OCI-LY3 (cell line): ENCODE measurements at regions not wholly inside any gene's neighbourhood (a gene's known extent, or its start where the extent isn't known, plus 50 kb on each side); places are given as distances from the start of the nearest gene placed in this dataset.

Experiments
- H2AFZ ChIP-seq: fragments of 200-600, 300-600 bp; shearing (Covaris generic); 2 replicates; pipeline ENCODE4 v1.6.0; 2014; ENCODE audit warnings: antibody characterized with exemption, low read depth, low read length
- H3K27ac ChIP-seq: fragments of 200-600, 300-600 bp; sonication (generic); 2 replicates; pipeline ENCODE4 v1.5.1; 2014; ENCODE audit warnings: mild to moderate bottlenecking, low read length, moderate library complexity, mixed read lengths
- H3K27me3 ChIP-seq: fragments of 200-600, 300-600 bp; sonication (generic); 2 replicates; pipeline ENCODE4 v1.6.1; 2014; ENCODE audit warnings: low read depth, low read length, mixed read lengths
- H3K36me3 ChIP-seq: fragments of 200-600, 300-600 bp; sonication (generic); replicated peaks from 2 replicates; pipeline ENCODE3; 2014; ENCODE audit warnings: low read depth, low read length, mixed read lengths
- H3K4me1 ChIP-seq: fragments of 300-600, 200-600 bp; sonication (generic); 2 replicates; pipeline ENCODE4 v1.6.1; 2014; ENCODE audit warnings: low read length, mixed read lengths
- H3K4me2 ChIP-seq: fragments of 200-600, 300-600 bp; sonication (generic); 2 replicates; pipeline ENCODE4 v1.6.1; 2014; ENCODE audit warnings: low read length, mixed read lengths
- H3K4me3 ChIP-seq: fragments of 300-600, 200-600 bp; sonication (generic); 2 replicates; pipeline ENCODE4 v1.5.1; 2014; ENCODE audit warnings: antibody characterized with exemption, mild to moderate bottlenecking, low read length, moderate library complexity
- H3K79me2 ChIP-seq: fragments of 300-600, 200-600 bp; shearing (Covaris generic); 2 replicates; pipeline ENCODE4 v1.6.1; 2014; ENCODE audit warnings: mild to moderate bottlenecking, low read length, mixed read lengths
- H3K9ac ChIP-seq: fragments of 300-600, 200-600 bp; shearing (Covaris generic); 2 replicates; pipeline ENCODE4 v1.6.0; 2014; ENCODE audit warnings: mild to moderate bottlenecking, low read length, moderate library complexity
- H3K9me3 ChIP-seq: fragments of 200-600, 300-600 bp; shearing (Covaris generic); 2 replicates; pipeline ENCODE4 v1.6.1; 2014; ENCODE audit warnings: low read length, mixed read lengths; ENCODE audit not compliant: insufficient read depth
- H4K20me1 ChIP-seq: fragments of 200-600, 300-600 bp; sonication (generic); 2 replicates; pipeline ENCODE4 v1.6.1; 2016; ENCODE audit warnings: low read length, mixed read lengths; ENCODE audit not compliant: insufficient read depth
- EZH2phosphoT487 ChIP-seq: fragments of 200-600 bp; shearing (Covaris generic); IDR thresholded peaks from 2 replicates; pipeline ENCODE4 v1.6.1; 2018; ENCODE audit warnings: antibody characterized with exemption, mixed run types, low read depth
- TF ChIP-seq, protein P1 (sequence below): fragments of 200-600, 300-600 bp; sonication (generic); IDR thresholded peaks from 2 replicates; pipeline ENCODE4 v1.5.1; 2014; ENCODE audit warnings: antibody characterized with exemption, low read length, low read depth

DNA sequence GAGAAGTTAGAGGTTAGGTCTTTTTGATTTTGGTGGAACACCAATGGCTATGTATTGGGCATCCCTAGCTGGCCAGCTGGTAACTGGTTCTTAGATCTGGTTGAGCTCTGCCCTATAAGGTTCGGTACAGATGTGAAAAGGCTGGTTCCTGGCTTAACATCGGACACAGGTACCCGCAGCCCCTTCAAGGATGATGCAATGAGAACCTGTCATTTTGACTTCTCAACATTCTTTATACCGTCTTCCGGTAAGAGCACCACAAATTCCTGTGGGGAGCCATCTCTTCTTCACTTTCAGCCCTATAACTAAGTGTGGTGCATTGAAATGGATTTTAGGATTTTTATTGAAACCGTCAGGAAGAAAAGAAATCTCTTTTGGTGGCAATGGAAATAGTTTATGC, 222.8 kb downstream of the ADAMTS9 start:
- TF ChIP-seq EZH2phosphoT487 = no peak
- TF ChIP-seq, protein P1, sequence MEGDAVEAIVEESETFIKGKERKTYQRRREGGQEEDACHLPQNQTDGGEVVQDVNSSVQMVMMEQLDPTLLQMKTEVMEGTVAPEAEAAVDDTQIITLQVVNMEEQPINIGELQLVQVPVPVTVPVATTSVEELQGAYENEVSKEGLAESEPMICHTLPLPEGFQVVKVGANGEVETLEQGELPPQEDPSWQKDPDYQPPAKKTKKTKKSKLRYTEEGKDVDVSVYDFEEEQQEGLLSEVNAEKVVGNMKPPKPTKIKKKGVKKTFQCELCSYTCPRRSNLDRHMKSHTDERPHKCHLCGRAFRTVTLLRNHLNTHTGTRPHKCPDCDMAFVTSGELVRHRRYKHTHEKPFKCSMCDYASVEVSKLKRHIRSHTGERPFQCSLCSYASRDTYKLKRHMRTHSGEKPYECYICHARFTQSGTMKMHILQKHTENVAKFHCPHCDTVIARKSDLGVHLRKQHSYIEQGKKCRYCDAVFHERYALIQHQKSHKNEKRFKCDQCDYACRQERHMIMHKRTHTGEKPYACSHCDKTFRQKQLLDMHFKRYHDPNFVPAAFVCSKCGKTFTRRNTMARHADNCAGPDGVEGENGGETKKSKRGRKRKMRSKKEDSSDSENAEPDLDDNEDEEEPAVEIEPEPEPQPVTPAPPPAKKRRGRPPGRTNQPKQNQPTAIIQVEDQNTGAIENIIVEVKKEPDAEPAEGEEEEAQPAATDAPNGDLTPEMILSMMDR = no peak
- Histone ChIP-seq H3K79me2 (no peaks in the 10 kb centered on the region), H3K27me3 (no peaks in the 10 kb centered on the region), H3K9me3 (no peaks in the 10 kb centered on the region), H3K4me3 (no peak overlapping the region), H3K4me2 (no peak overlapping the region), H4K20me1 (no peaks in the 10 kb centered on the region), H3K27ac (no peak overlapping the region), H3K36me3 (no peaks in the 10 kb centered on the region), H2AFZ (no peak overlapping the region), H3K4me1 (peaks cover 11% of the 10 kb centered on the region), H3K9ac (no peak overlapping the region)

DNA sequence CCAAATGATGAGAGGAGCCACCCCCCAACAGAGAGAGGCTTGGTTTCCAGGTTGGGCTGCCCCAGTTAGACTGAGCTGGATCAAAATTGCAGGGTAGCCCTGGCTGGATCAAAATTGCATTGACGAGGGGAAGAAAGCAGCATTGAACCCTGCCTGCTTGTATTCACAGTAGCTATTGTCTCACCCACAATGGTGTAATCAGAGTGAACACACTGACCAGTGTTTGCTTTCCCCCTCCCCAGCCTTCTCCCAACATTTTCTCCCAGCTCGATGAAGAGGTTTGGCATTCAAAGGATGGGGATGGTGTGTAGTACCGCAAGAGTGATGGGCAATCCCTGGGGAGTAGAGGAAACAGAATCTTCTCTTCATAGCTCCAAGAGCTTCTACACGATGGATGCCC, 223.8 kb downstream of the ADAMTS9 start:
- no peak for TF ChIP-seq EZH2phosphoT487
- TF ChIP-seq, protein P1 = no peak
- no peak overlapping the region for H3K9ac ChIP-seq
- H4K20me1 ChIP-seq = no peaks in the 10 kb centered on the region
- H3K27ac ChIP-seq = no peak overlapping the region
- H3K4me2 ChIP-seq = no peak overlapping the region
- H3K9me3 ChIP-seq = no peaks in the 10 kb centered on the region
- H3K4me3 ChIP-seq = no peak overlapping the region
- H2AFZ ChIP-seq = no peak overlapping the region
- no peaks in the 10 kb centered on the region for H3K79me2 ChIP-seq
- no peaks in the 10 kb centered on the region for H3K36me3 ChIP-seq
- H3K4me1 ChIP-seq = peaks cover 11% of the 10 kb centered on the region
- H3K27me3 ChIP-seq = no peaks in the 10 kb centered on the region

DNA sequence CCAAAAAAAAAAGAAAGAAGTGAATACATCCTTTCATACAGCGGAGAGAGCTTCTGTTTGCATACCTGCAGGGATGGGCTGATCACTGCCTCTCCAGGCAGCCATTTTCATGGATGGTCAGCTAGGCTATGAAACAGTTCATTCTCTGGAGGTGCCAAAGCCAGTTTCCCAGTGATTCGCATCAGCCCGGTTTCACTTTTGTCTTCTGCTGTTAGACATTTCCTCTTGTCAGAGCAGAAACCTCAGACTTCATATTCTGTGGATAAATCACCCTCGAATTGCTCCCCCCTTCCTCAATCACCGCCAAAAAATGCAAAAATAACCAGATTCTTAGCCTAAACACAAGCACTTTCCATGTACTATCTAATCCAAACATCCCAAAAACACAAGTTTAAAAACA, 225.6 kb downstream of the ADAMTS9 start:
- H2AFZ ChIP-seq = peak overlapping the region; percentile 75; the same call in 1 of the 2 replicates
- no peaks in the 10 kb centered on the region for H3K27me3 ChIP-seq
- no peak for TF ChIP-seq EZH2phosphoT487
- TF ChIP-seq, protein P1 = no peak
- no peaks in the 10 kb centered on the region for H3K36me3 ChIP-seq
- no peaks in the 10 kb centered on the region for H3K9me3 ChIP-seq
- no peaks in the 10 kb centered on the region for H4K20me1 ChIP-seq
- H3K4me1 ChIP-seq = peaks cover 11% of the 10 kb centered on the region
- no peaks in the 10 kb centered on the region for H3K79me2 ChIP-seq
- no peak overlapping the region; the same call in 1 of the 2 replicates for H3K9ac ChIP-seq
- peak overlapping the region; percentile 46 for H3K4me2 ChIP-seq
- H3K4me3 ChIP-seq = peak overlapping the region; percentile 12; the same call in 1 of the 2 replicates
- no peak overlapping the region for H3K27ac ChIP-seq

DNA sequence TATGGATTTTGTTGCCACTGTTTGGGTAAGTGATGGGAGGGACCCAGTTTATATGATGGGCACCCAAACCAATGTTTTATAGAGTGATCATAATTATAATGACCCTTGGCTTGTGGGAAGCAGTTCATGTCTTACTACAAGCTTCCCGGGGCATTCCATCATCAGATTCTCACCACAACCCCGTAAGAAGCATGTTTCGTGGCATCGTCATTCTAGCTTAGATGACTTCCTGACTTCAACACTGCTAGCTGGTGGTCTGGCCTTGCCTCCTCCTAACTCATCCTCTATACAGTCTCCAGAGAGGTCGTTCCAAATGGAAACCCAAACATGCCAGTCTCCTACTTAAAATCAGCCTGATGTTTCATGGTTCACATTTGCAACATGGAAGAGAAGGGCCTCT, 226.9 kb downstream of the ADAMTS9 start:
- Histone ChIP-seq H3K4me3 (no peak overlapping the region), H3K9ac (no peak overlapping the region), H3K4me2 (no peak overlapping the region), H3K27ac (no peak overlapping the region), H2AFZ (no peak overlapping the region), H3K79me2 (no peaks in the 10 kb centered on the region), H3K36me3 (no peaks in the 10 kb centered on the region), H3K27me3 (no peaks in the 10 kb centered on the region), H3K9me3 (no peaks in the 10 kb centered on the region), H4K20me1 (no peaks in the 10 kb centered on the region), H3K4me1 (peaks cover 18% of the 10 kb centered on the region)
- TF ChIP-seq EZH2phosphoT487 = no peak
- TF ChIP-seq, protein P1 = no peak
